IPS DF 19.7 (cell line): ENCODE measurements at regions not wholly inside any gene's neighbourhood (a gene's known extent, or its start where the extent isn't known, plus 50 kb on each side); places are given as distances from the start of the nearest gene placed in this dataset.

Experiments
- DNase-seq: peaks from one replicate; pipeline ENCODE4 v3.0.0-alpha.2; 2013; ENCODE audit warnings: low read depth, low spot score

DNA sequence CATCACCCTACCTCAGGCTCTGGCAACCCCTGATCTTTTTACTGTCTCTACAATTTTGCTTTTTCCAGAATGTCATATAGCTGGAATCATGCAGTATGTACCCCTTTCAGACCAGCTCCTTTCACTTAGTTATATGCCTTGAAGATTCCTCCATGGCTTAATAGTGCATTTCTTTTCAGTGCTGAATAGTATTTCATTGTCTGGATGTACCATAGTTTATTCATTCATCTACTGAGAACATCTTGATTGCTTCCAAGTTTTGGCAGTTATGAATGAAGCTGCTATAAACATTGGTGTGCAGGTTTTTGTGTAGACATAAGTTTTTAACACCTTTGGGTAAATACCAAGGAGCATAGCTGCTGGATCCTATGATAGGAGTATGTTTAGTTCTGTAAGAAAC is 50.8 kb upstream of the ANP32A start:
- no peak for DNase-seq

DNA sequence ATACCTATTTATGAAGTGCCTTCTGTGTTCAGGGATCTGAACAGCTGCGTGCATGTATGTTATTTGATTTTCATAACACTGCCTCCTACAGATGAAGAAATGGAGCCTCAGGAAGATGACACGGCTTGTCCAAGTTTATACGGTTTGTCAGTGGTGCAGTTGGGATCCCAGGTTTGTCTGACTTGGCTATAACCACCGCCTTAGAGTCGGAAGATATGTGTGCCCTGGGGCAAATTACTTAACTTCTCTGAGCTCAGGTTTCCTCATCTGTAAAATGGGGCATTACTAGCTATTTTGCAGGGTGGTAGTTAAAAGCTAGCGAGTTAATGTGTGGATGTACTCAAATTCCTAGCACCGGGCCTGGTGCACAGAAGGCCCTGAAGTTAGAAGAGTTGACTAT is 54.1 kb upstream of the ANP32A start:
- DNase-seq, result no peak

DNA sequence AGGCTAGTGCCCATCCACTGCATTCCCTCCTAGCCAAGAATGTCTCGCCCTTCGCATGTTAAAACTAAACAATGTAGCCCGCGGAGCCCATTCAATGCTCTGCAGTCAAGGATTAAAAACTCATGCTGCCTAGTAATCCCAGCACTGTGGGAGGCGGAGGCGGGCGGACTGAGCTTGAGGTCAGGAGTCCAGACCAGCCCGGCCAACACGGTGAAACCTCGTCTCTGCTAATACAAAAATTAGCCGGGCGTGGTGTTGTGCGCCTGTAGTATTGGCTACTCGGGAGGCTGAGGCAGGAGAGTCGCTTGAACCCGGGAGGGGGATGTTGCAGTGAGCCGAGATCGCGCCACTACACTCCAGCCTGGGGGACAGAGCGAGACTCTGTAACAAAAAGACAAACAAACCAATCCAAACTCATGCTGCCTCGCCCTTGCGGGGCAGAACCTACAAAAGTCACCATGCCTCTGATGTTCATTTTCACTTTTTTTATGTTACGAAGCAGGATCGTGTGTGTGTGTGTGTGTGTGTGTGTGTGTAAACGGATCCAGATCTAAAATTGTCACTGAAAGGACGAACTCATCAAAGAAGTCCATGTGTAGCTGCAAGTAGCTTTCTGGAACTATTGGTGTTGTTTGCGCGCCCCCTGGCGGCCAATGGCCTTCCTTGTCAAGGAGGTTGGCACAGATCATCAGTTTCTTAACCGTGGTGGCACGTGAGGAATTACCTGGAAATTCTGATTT is 54.8 kb upstream of the SPESP1 start:
- DNase-seq, result peak; percentile 80

DNA sequence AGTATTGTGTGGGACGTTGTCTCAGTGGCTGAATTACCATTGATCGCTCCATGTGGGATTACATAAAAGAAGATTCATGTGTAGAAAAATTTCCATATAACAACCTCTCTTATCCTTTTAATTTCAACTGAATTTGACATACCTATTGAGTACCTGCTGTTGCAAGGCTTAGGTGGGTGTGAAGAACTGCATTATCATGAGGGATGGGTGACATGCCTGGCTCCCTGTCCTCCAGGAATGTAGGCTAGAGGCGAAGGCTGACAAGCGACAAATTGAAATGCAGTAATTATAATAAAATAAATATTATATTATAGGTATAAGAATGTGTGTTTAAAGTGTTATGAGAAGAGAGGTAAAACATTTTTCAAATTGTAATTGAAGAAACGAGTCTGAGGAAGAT is 52.7 kb upstream of the SPESP1 start:
- DNase-seq, result no peak

DNA sequence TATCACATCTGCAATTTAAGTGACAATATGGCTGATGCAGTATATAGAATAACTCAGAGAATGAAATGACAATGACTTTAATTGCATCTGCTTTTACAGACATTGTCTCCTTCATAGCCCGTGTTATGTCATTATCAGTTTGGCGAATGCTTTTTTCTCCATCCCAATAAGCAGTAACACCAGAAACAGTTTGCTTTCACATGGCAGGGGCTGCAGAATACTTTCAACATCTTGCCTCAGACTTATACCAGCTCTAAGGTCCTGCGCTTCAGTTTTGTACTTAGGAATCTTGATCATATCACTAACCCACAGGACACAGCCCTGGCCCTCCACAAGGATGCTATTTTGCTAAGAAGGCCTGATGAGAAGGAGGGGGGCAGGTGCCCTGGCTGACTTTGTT is 49.9 kb upstream of the SPESP1 start:
- no peak for DNase-seq
